Naive thymus-derived CD4-positive, alpha-beta T cell (primary cell): ENCODE measurements at regions not wholly inside any gene's neighbourhood (a gene's known extent, or its start where the extent isn't known, plus 50 kb on each side); places are given as distances from the start of the nearest gene placed in this dataset.

Source experiments
- ATAC-seq: fragments of 150-1000 bp; cut with Tn5 transposase; 2 replicates; pipeline ENCODE4 v1.10.0; 2021; ENCODE audit warnings: mild to moderate bottlenecking, moderate library complexity
- CTCF ChIA-PET: fragments of 350-600 bp; sonication (Branson Sonifier 250); formaldehyde crosslinking; loops from one replicate; lab custom pipeline; 2021; ENCODE audit warnings: antibody characterized with exemption; lab: Charles Lee
- POLR2A ChIA-PET: fragments of 350-600 bp; sonication (Branson Sonifier 250); formaldehyde crosslinking; loops from one replicate; lab custom pipeline; 2021; ENCODE audit warnings: antibody characterized with exemption, inconsistent platforms; lab: Charles Lee
- DNase-seq, 9 donors: peaks; one replicate each; pipeline versions ENCODE4 v3.0.0 to v3.0.0-alpha.2; 2020 to 2022; ENCODE audit warnings: mixed read lengths in 1 of 9
- H3K27ac ChIP-seq: one replicate; pipeline ENCODE4 v1.7.0; 2013; ENCODE audit warnings: mild to moderate bottlenecking, low read depth, low read length, moderate library complexity
- H3K27me3 ChIP-seq, 2 donors: one replicate each; pipeline ENCODE4 v1.7.0; 2013; ENCODE audit warnings: low read length in 2 of 2, mild to moderate bottlenecking in 2 of 2, moderate library complexity in 2 of 2; ENCODE audit not compliant: control insufficient read depth in 2 of 2, insufficient read depth in 2 of 2
- H3K36me3 ChIP-seq, 3 experiments: 1 replicate in 2 of 3; 2 replicates in 1 of 3; pipeline ENCODE4 v1.7.0; 2013; ENCODE audit warnings: low read length in 3 of 3, mild to moderate bottlenecking in 3 of 3, moderate library complexity in 1 of 3; ENCODE audit not compliant: insufficient read depth in 3 of 3, control insufficient read depth in 2 of 3
- H3K4me1 ChIP-seq, 2 donors: one replicate each; pipeline ENCODE4 v1.7.0; 2013; ENCODE audit warnings: low read length in 2 of 2, mild to moderate bottlenecking in 2 of 2, moderate library complexity in 1 of 2; ENCODE audit not compliant: control insufficient read depth in 2 of 2, insufficient read depth in 2 of 2
- H3K4me3 ChIP-seq: 2 replicates; pipeline ENCODE4 v1.7.0; 2013; ENCODE audit warnings: mild to moderate bottlenecking, low read length
- H3K9me3 ChIP-seq, 3 experiments: 1 replicate in 2 of 3; 2 replicates in 1 of 3; pipeline ENCODE4 v1.7.0; 2013; ENCODE audit warnings: low read length in 3 of 3; ENCODE audit not compliant: control insufficient read depth in 2 of 3
- H3K27ac Mint-ChIP-seq, 9 donors: one replicate each; pipeline ENCODE4 v1.8.0; 2020 to 2022; ENCODE audit warnings: mixed read lengths in 9 of 9, mild to moderate bottlenecking in 8 of 9, moderate library complexity in 5 of 9, inconsistent platforms in 2 of 9
- H3K27me3 Mint-ChIP-seq, 5 donors: one replicate each; pipeline ENCODE4 v1.8.0; 2021 to 2022; ENCODE audit warnings: mixed read lengths in 5 of 5, mild to moderate bottlenecking in 1 of 5
- H3K36me3 Mint-ChIP-seq, 5 donors: one replicate each; pipeline ENCODE4 v1.8.0; 2020 to 2022; ENCODE audit warnings: mixed read lengths in 5 of 5, mild to moderate bottlenecking in 3 of 5, inconsistent platforms in 1 of 5
- H3K4me1 Mint-ChIP-seq, 7 donors: one replicate each; pipeline ENCODE4 v1.8.0; 2020 to 2022; ENCODE audit warnings: mixed read lengths in 7 of 7, mild to moderate bottlenecking in 3 of 7, inconsistent platforms in 1 of 7
- H3K4me3 Mint-ChIP-seq, 10 donors: one replicate each; pipeline ENCODE4 v1.8.0; 2020 to 2022; ENCODE audit warnings: mild to moderate bottlenecking in 10 of 10, mixed read lengths in 10 of 10, moderate library complexity in 6 of 10, inconsistent platforms in 2 of 10
- H3K9me3 Mint-ChIP-seq, 11 donors: one replicate each; pipeline ENCODE4 v1.8.0; 2020 to 2022; ENCODE audit warnings: mixed read lengths in 11 of 11, mild to moderate bottlenecking in 4 of 11, inconsistent platforms in 1 of 11, moderate library complexity in 1 of 11
- intact Hi-C, 2 donors: fragments of 100-400 bp; cut with micrococcal nuclease; formaldehyde crosslinking; loops; one replicate each; pipeline ENCODE4 v1.15.1; 2023

DNA sequence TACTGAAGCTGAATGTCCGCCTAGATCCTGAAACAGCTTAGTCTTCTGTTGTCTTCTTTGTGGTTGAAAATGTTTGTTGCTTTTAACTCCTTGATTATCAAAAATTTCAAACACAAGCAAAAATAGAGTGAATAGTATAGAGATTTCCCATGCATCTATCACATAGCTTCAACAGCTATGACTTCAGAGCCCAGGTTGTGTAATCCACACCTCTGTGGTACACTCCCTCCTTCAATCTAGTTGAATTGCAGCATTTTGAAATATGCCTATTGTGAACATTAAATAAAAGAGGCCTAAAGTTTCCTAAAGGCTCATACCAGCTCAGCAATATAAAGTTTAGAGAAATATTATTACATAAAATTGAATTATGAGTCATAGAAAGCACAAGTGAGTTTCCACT lies 204.7 kb upstream of the HDAC9 start:
- peaks cover 0 to 4% (median 0%) of the 10 kb centered on the region in 11 donors for H3K9me3 Mint-ChIP-seq
- H3K27ac ChIP-seq, result no peak overlapping the region
- H3K27me3 ChIP-seq, result peaks cover 0 to 11% of the 10 kb centered on the region in 2 donors
- POLR2A ChIA-PET, result no interaction called here
- H3K9me3 ChIP-seq, result no peaks in the 10 kb centered on the region
- DNase-seq (no peak), ATAC-seq (no peak)
- intact Hi-C loops, result no loop called here
- H3K27ac Mint-ChIP-seq, result no peak overlapping the region
- no peak overlapping the region for H3K4me3 ChIP-seq
- H3K4me1 ChIP-seq, result peaks cover 0 to 24% of the 10 kb centered on the region in 2 donors
- H3K4me3 Mint-ChIP-seq, result peak overlapping the region in 1 of 10 donors; percentile 58
- no peaks in the 10 kb centered on the region for H3K36me3 Mint-ChIP-seq
- no peaks in the 10 kb centered on the region for H3K36me3 ChIP-seq
- H3K4me1 Mint-ChIP-seq, result peaks cover 0 to 13% (median 2%) of the 10 kb centered on the region in 7 donors
- CTCF ChIA-PET, result interaction anchor here (0.6 kb wide), 1 partner anchor 1926 kb away, joined by 3 read pairs; no protein-coding TSS in a partner anchor
- peaks cover 6 to 29% (median 26%) of the 10 kb centered on the region in 5 donors for H3K27me3 Mint-ChIP-seq

DNA sequence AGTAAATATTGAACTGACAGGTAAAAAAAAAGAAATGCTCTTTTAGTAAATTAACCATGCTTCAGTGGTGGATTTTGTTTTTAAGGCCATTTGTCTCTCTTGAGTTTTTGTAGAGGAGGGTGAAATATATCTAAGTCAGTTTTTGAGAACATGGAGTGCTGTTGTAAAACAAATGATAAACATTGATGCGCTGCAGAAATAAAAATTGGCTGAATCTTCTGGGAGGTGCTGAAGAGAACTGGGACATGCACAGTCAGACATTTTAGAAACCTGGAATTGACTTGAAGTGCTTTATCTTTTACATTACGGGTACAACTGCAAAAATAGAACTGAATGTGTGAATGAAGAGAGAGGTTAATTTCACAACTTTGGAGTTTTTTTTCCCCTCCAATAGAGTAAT lies 203.0 kb upstream of the HDAC9 start:
- no peaks in the 10 kb centered on the region for H3K36me3 Mint-ChIP-seq
- H3K27ac Mint-ChIP-seq, result no peak overlapping the region
- H3K4me3 Mint-ChIP-seq, result peak overlapping the region in 1 of 10 donors; percentile 37
- H3K4me1 ChIP-seq, result peaks cover 0 to 24% of the 10 kb centered on the region in 2 donors
- CTCF ChIA-PET, result no interaction called here
- peaks cover 6 to 27% (median 25%) of the 10 kb centered on the region in 5 donors for H3K27me3 Mint-ChIP-seq
- peaks cover 0 to 4% (median 0%) of the 10 kb centered on the region in 11 donors for H3K9me3 Mint-ChIP-seq
- H3K4me3 ChIP-seq, result no peak overlapping the region
- H3K27me3 ChIP-seq, result peaks cover 0 to 11% of the 10 kb centered on the region in 2 donors
- POLR2A ChIA-PET, result no interaction called here
- H3K36me3 ChIP-seq, result no peaks in the 10 kb centered on the region
- intact Hi-C loops, result no loop called here
- ATAC-seq, result no peak
- DNase-seq, result no peak
- H3K27ac ChIP-seq, result no peak overlapping the region
- peaks cover 0 to 13% (median 2%) of the 10 kb centered on the region in 7 donors for H3K4me1 Mint-ChIP-seq
- no peaks in the 10 kb centered on the region for H3K9me3 ChIP-seq

DNA sequence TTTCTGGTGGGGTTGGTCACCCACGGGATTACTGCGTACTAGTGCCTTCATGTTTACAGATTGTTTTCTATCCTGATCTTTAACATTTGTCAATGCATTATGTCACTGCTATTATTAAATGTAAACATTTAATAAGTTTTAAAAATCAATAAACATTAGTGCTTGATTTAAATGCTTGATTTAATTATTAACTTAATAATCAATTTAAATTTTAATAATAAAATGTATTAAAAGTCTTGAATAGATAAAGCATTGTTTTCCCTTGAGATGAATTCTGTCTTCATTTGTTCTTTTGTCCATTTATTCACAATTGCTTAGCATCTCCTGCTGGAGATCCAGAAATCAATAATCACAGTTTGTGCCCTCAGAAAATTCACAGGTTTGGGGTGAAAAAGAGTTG lies 201.8 kb upstream of the HDAC9 start:
- H3K4me3 Mint-ChIP-seq, result no peak overlapping the region
- ATAC-seq (no peak), DNase-seq (no peak)
- peaks cover 6 to 27% (median 25%) of the 10 kb centered on the region in 5 donors for H3K27me3 Mint-ChIP-seq
- peaks cover 0 to 4% (median 0%) of the 10 kb centered on the region in 11 donors for H3K9me3 Mint-ChIP-seq
- Histone ChIP-seq H3K9me3 (no peaks in the 10 kb centered on the region), H3K27me3 (peaks cover 0 to 10% of the 10 kb centered on the region in 2 donors), H3K36me3 (no peaks in the 10 kb centered on the region), H3K4me3 (no peak overlapping the region), H3K27ac (no peak overlapping the region), H3K4me1 (peaks cover 0 to 23% of the 10 kb centered on the region in 2 donors)
- no peaks in the 10 kb centered on the region for H3K36me3 Mint-ChIP-seq
- CTCF ChIA-PET, result no interaction called here
- H3K27ac Mint-ChIP-seq, result no peak overlapping the region
- H3K4me1 Mint-ChIP-seq, result peaks cover 0 to 13% (median 2%) of the 10 kb centered on the region in 7 donors
- POLR2A ChIA-PET, result no interaction called here
- intact Hi-C loops, result no loop called here

DNA sequence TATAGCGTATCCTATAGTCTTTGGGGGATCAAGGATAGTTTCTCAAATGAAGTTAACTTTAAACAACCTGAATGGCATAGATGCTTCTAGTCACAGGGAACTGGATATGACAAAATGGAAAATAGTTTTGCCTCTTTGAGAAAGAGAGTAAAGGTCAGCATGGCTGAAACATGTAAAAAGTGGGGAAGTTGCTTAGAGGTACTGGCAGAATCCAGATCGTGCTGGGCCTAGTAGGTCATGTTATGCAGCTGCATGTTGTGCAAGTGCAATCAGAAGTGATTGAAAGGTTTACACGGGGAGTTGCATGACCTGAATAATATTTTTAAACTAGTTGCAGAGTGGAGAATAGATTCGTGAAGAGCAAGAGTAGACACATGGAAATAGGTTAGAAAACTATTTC lies 201.1 kb upstream of the HDAC9 start:
- Histone ChIP-seq H3K9me3 (no peaks in the 10 kb centered on the region), H3K4me1 (peaks cover 0 to 17% of the 10 kb centered on the region in 2 donors), H3K36me3 (no peaks in the 10 kb centered on the region), H3K4me3 (no peak overlapping the region), H3K27me3 (peaks cover 0 to 7% of the 10 kb centered on the region in 2 donors), H3K27ac (no peak overlapping the region)
- H3K4me3 Mint-ChIP-seq, result no peak overlapping the region
- ChIA-PET POLR2A (no interaction called here), CTCF (no interaction called here)
- H3K36me3 Mint-ChIP-seq, result no peaks in the 10 kb centered on the region
- peaks cover 0 to 13% (median 2%) of the 10 kb centered on the region in 7 donors for H3K4me1 Mint-ChIP-seq
- H3K27me3 Mint-ChIP-seq, result peaks cover 6 to 27% (median 25%) of the 10 kb centered on the region in 5 donors
- H3K9me3 Mint-ChIP-seq, result peaks cover 0 to 4% (median 0%) of the 10 kb centered on the region in 11 donors
- DNase-seq (no peak), ATAC-seq (no peak)
- intact Hi-C loops, result no loop called here
- H3K27ac Mint-ChIP-seq, result no peak overlapping the region

DNA sequence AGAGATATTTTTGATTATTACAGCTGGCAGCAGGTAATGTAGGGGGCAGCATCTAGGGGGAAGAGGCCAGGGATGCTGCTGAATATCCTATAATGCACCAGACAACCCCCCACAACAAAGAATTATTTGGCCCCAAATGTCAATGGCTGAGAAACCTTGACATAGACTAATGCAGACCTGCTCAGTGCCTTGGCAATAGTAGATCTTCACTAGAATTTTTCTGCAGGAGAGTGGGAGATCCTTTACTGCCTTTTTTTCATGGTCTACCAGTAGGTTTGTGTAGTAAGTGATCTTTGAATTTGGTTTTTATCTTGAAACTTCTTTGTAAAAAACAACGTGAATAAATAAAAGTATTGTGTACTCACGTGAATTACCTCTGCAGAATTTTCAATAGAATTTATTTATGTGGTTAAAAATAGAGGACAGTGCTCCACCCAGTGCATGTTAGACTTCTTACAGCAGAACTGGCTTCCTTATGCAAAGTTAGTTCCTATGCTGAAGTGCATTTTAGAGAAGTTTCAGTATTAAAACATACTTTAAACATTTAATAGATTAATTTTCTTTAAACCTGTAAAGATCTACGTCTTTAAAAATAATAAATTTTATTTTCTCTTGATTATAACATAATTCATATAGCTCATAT lies 199.6 kb upstream of the HDAC9 start:
- peaks cover under 1 to 13% (median 12%) of the 10 kb centered on the region in 5 donors for H3K27me3 Mint-ChIP-seq

DNA sequence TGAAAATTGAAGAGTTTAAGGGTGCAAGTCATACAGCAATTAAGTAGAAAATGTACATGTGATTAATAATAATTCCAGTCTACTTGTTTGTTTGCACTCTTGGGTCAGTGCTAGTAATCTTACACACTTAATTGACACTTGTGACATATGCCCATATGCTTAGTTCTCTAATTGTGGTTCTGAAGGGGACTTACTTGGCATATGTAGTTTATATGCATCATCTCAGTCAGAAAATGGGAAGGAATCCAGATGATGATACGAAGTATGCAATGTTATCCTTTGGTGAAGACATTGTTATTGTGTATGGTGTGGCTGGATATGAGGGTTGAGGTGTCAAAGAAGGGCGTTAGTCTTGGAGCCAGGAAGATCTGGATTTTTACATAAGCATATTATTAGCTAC lies 193.5 kb upstream of the HDAC9 start:
- peaks cover 0 to 1% (median 0%) of the 10 kb centered on the region in 7 donors for H3K4me1 Mint-ChIP-seq
- H3K27me3 Mint-ChIP-seq, result peaks cover 0 to 6% (median 0%) of the 10 kb centered on the region in 5 donors
- intact Hi-C loops, result no loop called here
- Histone ChIP-seq H3K27ac (no peak overlapping the region), H3K27me3 (no peaks in the 10 kb centered on the region), H3K36me3 (no peaks in the 10 kb centered on the region), H3K4me3 (no peak overlapping the region), H3K9me3 (no peaks in the 10 kb centered on the region), H3K4me1 (no peaks in the 10 kb centered on the region)
- H3K9me3 Mint-ChIP-seq, result no peaks in the 10 kb centered on the region
- no peak overlapping the region for H3K27ac Mint-ChIP-seq
- no peak overlapping the region for H3K4me3 Mint-ChIP-seq
- no peak for ATAC-seq
- ChIA-PET CTCF (no interaction called here), POLR2A (no interaction called here)
- no peak for DNase-seq
- no peaks in the 10 kb centered on the region for H3K36me3 Mint-ChIP-seq

More for the DNA sequence above, 199.6 kb upstream of the HDAC9 start:
- Mint-ChIP-seq H3K36me3 (no peaks in the 10 kb centered on the region), H3K4me3 (no peak overlapping the region), H3K27ac (no peak overlapping the region), H3K4me1 (peaks cover 0 to 6% (median 0%) of the 10 kb centered on the region in 7 donors), H3K9me3 (peaks cover 0 to under 1% (median 0%) of the 10 kb centered on the region in 11 donors)
- H3K4me1 ChIP-seq, result peaks cover 0 to 3% of the 10 kb centered on the region in 2 donors
- no peak overlapping the region for H3K27ac ChIP-seq
- no peaks in the 10 kb centered on the region for H3K9me3 ChIP-seq
- ATAC-seq (no peak), DNase-seq (no peak)
- intact Hi-C loops, result no loop called here
- H3K27me3 ChIP-seq, result peaks cover 0 to 3% of the 10 kb centered on the region in 2 donors
- no peak overlapping the region for H3K4me3 ChIP-seq
- H3K36me3 ChIP-seq, result no peaks in the 10 kb centered on the region
- POLR2A ChIA-PET, result no interaction called here
- CTCF ChIA-PET, result no interaction called here

DNA sequence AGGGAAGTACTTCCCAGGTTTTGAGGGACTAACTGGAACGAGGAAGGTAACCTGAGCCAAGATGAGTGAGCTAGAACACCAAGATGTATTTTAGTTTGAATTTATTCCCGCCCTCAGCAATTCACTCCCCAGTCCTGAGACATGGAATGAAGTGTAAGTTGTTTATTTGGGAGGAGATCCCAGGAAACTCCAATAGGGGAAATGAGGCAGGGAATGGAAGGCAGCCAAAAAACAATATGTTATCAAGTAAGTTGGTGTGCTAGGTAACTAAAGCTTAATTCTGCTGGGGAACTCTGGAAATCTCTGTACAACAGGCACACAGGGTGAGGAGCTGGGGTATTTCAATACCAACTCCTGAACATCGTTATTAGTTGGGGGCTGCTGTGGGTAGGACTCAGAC lies 189.7 kb upstream of the HDAC9 start:
- H3K27ac ChIP-seq, result no peak overlapping the region
- ChIA-PET POLR2A (no interaction called here), CTCF (no interaction called here)
- H3K36me3 ChIP-seq, result no peaks in the 10 kb centered on the region
- no peaks in the 10 kb centered on the region for H3K9me3 ChIP-seq
- Mint-ChIP-seq H3K27me3 (peaks cover 0 to 13% (median 0%) of the 10 kb centered on the region in 5 donors), H3K4me1 (peaks cover 0 to 1% (median 0%) of the 10 kb centered on the region in 7 donors), H3K9me3 (no peaks in the 10 kb centered on the region), H3K36me3 (no peaks in the 10 kb centered on the region), H3K4me3 (no peak overlapping the region), H3K27ac (no peak overlapping the region)
- DNase-seq (no peak), ATAC-seq (no peak)
- intact Hi-C loops, result no loop called here
- no peaks in the 10 kb centered on the region for H3K27me3 ChIP-seq
- no peak overlapping the region for H3K4me3 ChIP-seq
- H3K4me1 ChIP-seq, result no peaks in the 10 kb centered on the region
